Kidney epithelial cell (primary cell): ENCODE measurements at regions not wholly inside any gene's neighbourhood (a gene's known extent, or its start where the extent isn't known, plus 50 kb on each side); places are given as distances from the start of the nearest gene placed in this dataset.

Source experiments
- DNase-seq: peaks from one replicate; pipeline ENCODE4 v3.0.0-alpha.2; 2010; ENCODE audit warnings: low read depth
- H3K27me3 ChIP-seq: 2 replicates; pipeline ENCODE4 v1.6.0; 2011; ENCODE audit warnings: low read length; ENCODE audit not compliant: control insufficient read depth, insufficient read depth
- H3K36me3 ChIP-seq: 2 replicates; pipeline ENCODE4 v1.5.1; 2011; ENCODE audit warnings: low read length; ENCODE audit not compliant: control insufficient read depth, insufficient read depth
- H3K4me3 ChIP-seq: 2 replicates; pipeline ENCODE4 v1.5.1; 2011; ENCODE audit warnings: low read depth, mild to moderate bottlenecking, control low read depth, low read length
- CTCF ChIP-seq: IDR thresholded peaks from 2 replicates; pipeline ENCODE4 v1.5.1; 2011; ENCODE audit warnings: mild to moderate bottlenecking, moderate library complexity, low read length, control low read depth, inconsistent platforms; ENCODE audit not compliant: insufficient read depth, poor library complexity, severe bottlenecking

GRCh38 chr11:27193434-27194225 lies 153.0 kb downstream of the BBOX1 start:
- Histone ChIP-seq H3K4me3 (no peak overlapping the region), H3K27me3 (no peaks in the 10 kb centered on the region), H3K36me3 (no peaks in the 10 kb centered on the region)
- DNase-seq = no peak
- TF ChIP-seq CTCF = no peak

- H3K36me3 ChIP-seq = no peaks in the 10 kb centered on the region
- H3K27me3 ChIP-seq = no peaks in the 10 kb centered on the region
- H3K4me3 ChIP-seq = no peak overlapping the region
- DNase-seq = no peak
- TF ChIP-seq CTCF = no peak
These were observed 151.6 kb downstream of the BBOX1 start for GRCh38 chr11:27192184-27192583.

GRCh38 chr11:27191639-27192038 lies 151.0 kb downstream of the BBOX1 start:
- Histone ChIP-seq H3K36me3 (no peaks in the 10 kb centered on the region), H3K4me3 (no peak overlapping the region), H3K27me3 (no peaks in the 10 kb centered on the region)
- no peak for TF ChIP-seq CTCF
- DNase-seq = no peak

GRCh38 chr11:27188696-27189095 lies 148.1 kb downstream of the BBOX1 start:
- H3K27me3 ChIP-seq = no peaks in the 10 kb centered on the region
- TF ChIP-seq CTCF = no peak
- no peaks in the 10 kb centered on the region for H3K36me3 ChIP-seq
- DNase-seq = no peak
- H3K4me3 ChIP-seq = no peak overlapping the region

GRCh38 chr11:27187848-27188621 lies 147.4 kb downstream of the BBOX1 start:
- no peak for TF ChIP-seq CTCF
- H3K4me3 ChIP-seq = no peak overlapping the region
- H3K27me3 ChIP-seq = no peaks in the 10 kb centered on the region

More at GRCh38 chr11:27187848-27188621, 147.4 kb downstream of the BBOX1 start:
- DNase-seq = no peak
- H3K36me3 ChIP-seq = no peaks in the 10 kb centered on the region
